Mammary epithelial cell (primary cell): ENCODE measurements at regions not wholly inside any gene's neighbourhood (a gene's known extent, or its start where the extent isn't known, plus 50 kb on each side); places are given as distances from the start of the nearest gene placed in this dataset.

ENCODE experiments used
- EZH2 ChIP-seq: IDR thresholded peaks from 2 replicates; pipeline ENCODE4 v1.6.1; 2012; ENCODE audit warnings: low read length, inconsistent platforms, borderline replicate concordance
- TF ChIP-seq, protein P1 (sequence below), 2 donors: IDR thresholded peaks in 1 of 2; conservative IDR thresholded peaks in 1 of 2; 2 replicates each; pipeline ENCODE4 v1.5.1; 2011 to 2012; ENCODE audit warnings: inconsistent platforms in 2 of 2, low read length in 2 of 2, mild to moderate bottlenecking in 2 of 2, control low read depth in 1 of 2, low read depth in 1 of 2; ENCODE audit not compliant: insufficient read depth in 1 of 2; ENCODE audit errors: extremely low read depth in 1 of 2

DNA sequence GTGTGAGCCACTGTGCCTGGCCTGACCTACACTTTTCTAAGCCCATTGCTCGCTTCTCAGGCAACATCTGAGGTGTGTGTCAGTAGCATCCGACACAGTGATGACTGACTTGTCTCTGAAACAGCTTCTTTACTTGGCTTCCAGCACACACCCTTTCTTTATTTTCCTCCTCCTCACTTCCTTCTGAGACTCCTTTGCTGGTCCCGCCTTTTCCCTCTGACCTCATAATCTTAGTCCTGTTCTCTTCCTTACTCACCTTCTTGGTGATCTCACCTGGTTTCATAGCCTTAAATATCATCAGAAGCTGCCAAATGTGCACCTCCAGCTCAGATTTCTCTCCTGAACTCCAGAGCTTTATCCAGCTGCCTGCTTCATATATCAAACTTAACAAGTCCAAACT lies 66.6 kb upstream of the PELI1 start:
- TF ChIP-seq, protein P1, sequence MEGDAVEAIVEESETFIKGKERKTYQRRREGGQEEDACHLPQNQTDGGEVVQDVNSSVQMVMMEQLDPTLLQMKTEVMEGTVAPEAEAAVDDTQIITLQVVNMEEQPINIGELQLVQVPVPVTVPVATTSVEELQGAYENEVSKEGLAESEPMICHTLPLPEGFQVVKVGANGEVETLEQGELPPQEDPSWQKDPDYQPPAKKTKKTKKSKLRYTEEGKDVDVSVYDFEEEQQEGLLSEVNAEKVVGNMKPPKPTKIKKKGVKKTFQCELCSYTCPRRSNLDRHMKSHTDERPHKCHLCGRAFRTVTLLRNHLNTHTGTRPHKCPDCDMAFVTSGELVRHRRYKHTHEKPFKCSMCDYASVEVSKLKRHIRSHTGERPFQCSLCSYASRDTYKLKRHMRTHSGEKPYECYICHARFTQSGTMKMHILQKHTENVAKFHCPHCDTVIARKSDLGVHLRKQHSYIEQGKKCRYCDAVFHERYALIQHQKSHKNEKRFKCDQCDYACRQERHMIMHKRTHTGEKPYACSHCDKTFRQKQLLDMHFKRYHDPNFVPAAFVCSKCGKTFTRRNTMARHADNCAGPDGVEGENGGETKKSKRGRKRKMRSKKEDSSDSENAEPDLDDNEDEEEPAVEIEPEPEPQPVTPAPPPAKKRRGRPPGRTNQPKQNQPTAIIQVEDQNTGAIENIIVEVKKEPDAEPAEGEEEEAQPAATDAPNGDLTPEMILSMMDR (conservative IDR thresholded peaks at IDR 0.05 in 1 of 2, IDR thresholded peaks at IDR 0.05 in 1 of 2; ENCODE audit: extremely low read depth in 1 of 2, insufficient read depth in 1 of 2, low read depth in 1 of 2, low read length in 2 of 2): no peak
- no peak for TF ChIP-seq EZH2
